HG03520 (cell line): ENCODE measurements at regions not wholly inside any gene's neighbourhood (a gene's known extent, or its start where the extent isn't known, plus 50 kb on each side); places are given as distances from the start of the nearest gene placed in this dataset.

Experiments used
- ATAC-seq: cut with Tn5 transposase; IDR thresholded peaks from one replicate; pipeline ENCODE4 v1.9.1; 2021; ENCODE audit warnings: mild to moderate bottlenecking, moderate library complexity; ENCODE audit not compliant: unreplicated experiment

- no peak for ATAC-seq
These were observed 253.2 kb downstream of the BMP7 start for GRCh38 chr20:57013217-57013616.

GRCh38 chr20:57013741-57014140 is 252.7 kb downstream of the BMP7 start:
- ATAC-seq = no peak

GRCh38 chr20:57020364-57020763 is 246.1 kb downstream of the BMP7 start:
- ATAC-seq = no peak

GRCh38 chr20:57022306-57022705 is 244.1 kb downstream of the BMP7 start:
- ATAC-seq = no peak

GRCh38 chr20:57023007-57023406 is 243.4 kb downstream of the BMP7 start:
- ATAC-seq = no peak

GRCh38 chr20:57023997-57024396 is 242.4 kb downstream of the BMP7 start:
- ATAC-seq = no peak

GRCh38 chr20:57024849-57025248 is 241.6 kb downstream of the BMP7 start:
- ATAC-seq = no peak

GRCh38 chr20:57025261-57025660 is 241.2 kb downstream of the BMP7 start:
- no peak for ATAC-seq

- no peak for ATAC-seq
These were observed 240.7 kb downstream of the BMP7 start for GRCh38 chr20:57025666-57026224.

GRCh38 chr20:57027777-57028176 is 238.7 kb downstream of the BMP7 start:
- ATAC-seq = no peak

- no peak for ATAC-seq
These were observed 235.5 kb downstream of the BMP7 start for GRCh38 chr20:57030611-57031600.

GRCh38 chr20:57031867-57032355 is 234.5 kb downstream of the BMP7 start:
- ATAC-seq = no peak

- ATAC-seq = no peak
These were observed 233.6 kb downstream of the BMP7 start for GRCh38 chr20:57032847-57033246.

GRCh38 chr20:57034001-57034400 is 232.4 kb downstream of the BMP7 start:
- ATAC-seq = no peak

- no peak for ATAC-seq
These were observed 228.8 kb downstream of the BMP7 start for GRCh38 chr20:57037689-57038088.

GRCh38 chr20:57038608-57039440 is 227.6 kb downstream of the BMP7 start:
- ATAC-seq = no peak

- no peak for ATAC-seq
These were observed 226.0 kb downstream of the BMP7 start for GRCh38 chr20:57040466-57040865.

GRCh38 chr20:57040924-57041323 is 225.5 kb downstream of the BMP7 start:
- ATAC-seq = no peak

- ATAC-seq = no peak
These were observed 223.3 kb downstream of the BMP7 start for GRCh38 chr20:57043091-57043490.

GRCh38 chr20:57043669-57044268 is 222.7 kb downstream of the BMP7 start:
- no peak for ATAC-seq
